Peyer's patch (tissue), 4 donors: ENCODE measurements at regions not wholly inside any gene's neighbourhood (a gene's known extent, or its start where the extent isn't known, plus 50 kb on each side); places are given as distances from the start of the nearest gene placed in this dataset.

ENCODE experiments used
- DNase-seq, 3 donors: peaks; one replicate each; pipeline ENCODE4 v3.0.0-alpha.2; 2017 to 2019
- H3K27ac ChIP-seq, 4 donors: fragments of 200-600 bp; sonication (generic); one replicate each; pipeline ENCODE4 v1.5.1; 2016 to 2019
- H3K27me3 ChIP-seq, 2 donors: fragments of 200-600 bp; sonication (generic); one replicate each; pipeline ENCODE4 v1.5.1; 2019
- H3K36me3 ChIP-seq, 3 donors: fragments of 200-600 bp; sonication (generic); one replicate each; pipeline ENCODE4 v1.5.1; 2016 to 2019
- H3K4me1 ChIP-seq, 4 donors: fragments of 200-600 bp; sonication (generic); one replicate each; pipeline ENCODE4 v1.5.1; 2016 to 2019
- H3K4me3 ChIP-seq, 4 donors: fragments of 200-600 bp; sonication (generic); 1 replicate in 3 of 4; 2 replicates in 1 of 4; pipeline ENCODE4 v1.5.1; 2016 to 2019; ENCODE audit warnings: mild to moderate bottlenecking in 1 of 4
- H3K9me3 ChIP-seq, 4 donors: fragments of 200-600 bp; sonication (generic); one replicate each; pipeline ENCODE4 v1.5.1; 2016 to 2019; ENCODE audit warnings: mild to moderate bottlenecking in 1 of 4
- CTCF ChIP-seq, 6 experiments: fragments of 450-650 bp in 4 of 6; fragments of 200-600 bp in 2 of 6; sonication (generic) in 1 of 6; IDR thresholded peaks; one replicate each; pipeline ENCODE4 v1.5.1; 2017 to 2019; ENCODE audit warnings: antibody characterized with exemption in 6 of 6, mild to moderate bottlenecking in 3 of 6, moderate library complexity in 1 of 6
- POLR2A ChIP-seq, 2 donors: fragments of 450-650 bp; IDR thresholded peaks; one replicate each; pipeline ENCODE4 v1.5.1; 2017; ENCODE audit warnings: antibody characterized with exemption in 2 of 2, mild to moderate bottlenecking in 2 of 2, moderate library complexity in 2 of 2

- TF ChIP-seq CTCF (IDR thresholded peaks at IDR 0.05) (no peak), POLR2A (IDR thresholded peaks at IDR 0.05) (no peak)
- peak overlapping the region in 2 of 4 donors; percentile 15 to 40 for H3K27ac ChIP-seq
Measured at GRCh38 chr17:20920815-20921199, 122.0 kb downstream of the USP22 start.

GRCh38 chr17:20922128-20922670 is 120.6 kb downstream of the USP22 start:
- no peaks in the 10 kb centered on the region for H3K36me3 ChIP-seq
- H3K9me3 ChIP-seq, result no peaks in the 10 kb centered on the region
- H3K27me3 ChIP-seq, result no peaks in the 10 kb centered on the region
- TF ChIP-seq POLR2A (IDR thresholded peaks at IDR 0.05), result no peak
- no peaks in the 10 kb centered on the region for H3K4me1 ChIP-seq
- H3K27ac ChIP-seq, result peak overlapping the region in 2 of 4 donors; percentile 15 to 28
- DNase-seq, result no peak
- no peak overlapping the region for H3K4me3 ChIP-seq

More at GRCh38 chr17:20920815-20921199, 122.0 kb downstream of the USP22 start:
- Histone ChIP-seq H3K27me3 (no peaks in the 10 kb centered on the region), H3K36me3 (no peaks in the 10 kb centered on the region), H3K4me1 (no peaks in the 10 kb centered on the region), H3K9me3 (no peaks in the 10 kb centered on the region), H3K4me3 (no peak overlapping the region)
- no peak for DNase-seq

- no peaks in the 10 kb centered on the region for H3K4me1 ChIP-seq
- no peaks in the 10 kb centered on the region for H3K27me3 ChIP-seq
- H3K36me3 ChIP-seq, result no peaks in the 10 kb centered on the region
- DNase-seq, result no peak
- TF ChIP-seq CTCF (IDR thresholded peaks at IDR 0.05), result no peak
- no peak for TF ChIP-seq POLR2A (IDR thresholded peaks at IDR 0.05)
- H3K9me3 ChIP-seq, result no peaks in the 10 kb centered on the region
- no peak overlapping the region for H3K4me3 ChIP-seq
- H3K27ac ChIP-seq, result no peak overlapping the region
Measured at GRCh38 chr17:20924306-20924705, 118.5 kb downstream of the USP22 start.

DNA sequence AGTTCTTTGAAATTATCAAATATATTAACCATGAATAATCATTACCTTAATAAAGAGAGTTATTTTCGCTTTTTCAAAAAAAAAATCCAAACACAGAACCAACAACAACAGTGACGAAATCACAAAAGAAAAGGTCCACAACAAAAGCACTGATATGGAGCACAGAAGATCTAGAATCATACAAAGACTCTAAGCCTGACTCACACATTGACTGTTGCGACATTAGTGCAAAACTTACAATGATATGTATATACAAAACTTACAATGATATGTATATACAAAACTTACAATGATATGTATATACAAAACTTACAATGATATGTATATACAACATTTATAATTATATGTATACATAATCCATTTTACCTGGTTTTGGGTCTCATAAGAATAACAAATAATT is 117.7 kb downstream of the USP22 start:
- Histone ChIP-seq H3K4me1 (no peaks in the 10 kb centered on the region), H3K4me3 (no peak overlapping the region), H3K36me3 (no peaks in the 10 kb centered on the region), H3K27ac (no peak overlapping the region), H3K27me3 (no peaks in the 10 kb centered on the region), H3K9me3 (no peaks in the 10 kb centered on the region)
- TF ChIP-seq CTCF (IDR thresholded peaks at IDR 0.05) (no peak), POLR2A (IDR thresholded peaks at IDR 0.05) (no peak)
- no peak for DNase-seq

- TF ChIP-seq POLR2A (IDR thresholded peaks at IDR 0.05) (no peak), CTCF (IDR thresholded peaks at IDR 0.05) (no peak)
- Histone ChIP-seq H3K4me1 (no peaks in the 10 kb centered on the region), H3K9me3 (no peaks in the 10 kb centered on the region), H3K36me3 (no peaks in the 10 kb centered on the region), H3K4me3 (no peak overlapping the region), H3K27me3 (no peaks in the 10 kb centered on the region), H3K27ac (no peak overlapping the region)
- no peak for DNase-seq
Measured at GRCh38 chr17:20925954-20926353, 116.9 kb downstream of the USP22 start.

DNA sequence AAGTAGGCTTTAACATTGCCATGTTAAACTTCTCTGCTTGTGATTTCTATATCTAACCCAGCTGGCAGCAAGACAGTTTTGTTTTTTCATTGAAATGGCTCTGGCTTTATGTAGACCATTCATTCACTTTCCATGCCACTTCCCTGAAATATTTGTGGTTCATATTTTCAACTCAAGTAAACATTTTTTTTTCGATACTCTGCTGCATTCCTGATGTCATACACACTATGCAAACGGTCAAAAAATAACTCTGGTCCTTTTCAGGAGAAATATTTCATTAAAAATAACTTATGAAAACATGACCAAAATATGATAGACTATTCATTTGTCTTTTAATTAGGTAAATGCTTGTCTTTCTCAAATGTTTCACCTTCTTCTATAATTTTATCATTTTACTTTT is 116.3 kb downstream of the USP22 start:
- Histone ChIP-seq H3K9me3 (no peaks in the 10 kb centered on the region), H3K27ac (no peak overlapping the region), H3K27me3 (no peaks in the 10 kb centered on the region), H3K4me3 (no peak overlapping the region), H3K36me3 (no peaks in the 10 kb centered on the region), H3K4me1 (no peaks in the 10 kb centered on the region)
- TF ChIP-seq CTCF (IDR thresholded peaks at IDR 0.05), result no peak
- no peak for TF ChIP-seq POLR2A (IDR thresholded peaks at IDR 0.05)
- DNase-seq, result no peak
